ENCODE measurements at regions not wholly inside any gene's neighbourhood (a gene's known extent, or its start where the extent isn't known, plus 50 kb on each side); places are given as distances from the start of the nearest gene placed in this dataset.

DNA sequence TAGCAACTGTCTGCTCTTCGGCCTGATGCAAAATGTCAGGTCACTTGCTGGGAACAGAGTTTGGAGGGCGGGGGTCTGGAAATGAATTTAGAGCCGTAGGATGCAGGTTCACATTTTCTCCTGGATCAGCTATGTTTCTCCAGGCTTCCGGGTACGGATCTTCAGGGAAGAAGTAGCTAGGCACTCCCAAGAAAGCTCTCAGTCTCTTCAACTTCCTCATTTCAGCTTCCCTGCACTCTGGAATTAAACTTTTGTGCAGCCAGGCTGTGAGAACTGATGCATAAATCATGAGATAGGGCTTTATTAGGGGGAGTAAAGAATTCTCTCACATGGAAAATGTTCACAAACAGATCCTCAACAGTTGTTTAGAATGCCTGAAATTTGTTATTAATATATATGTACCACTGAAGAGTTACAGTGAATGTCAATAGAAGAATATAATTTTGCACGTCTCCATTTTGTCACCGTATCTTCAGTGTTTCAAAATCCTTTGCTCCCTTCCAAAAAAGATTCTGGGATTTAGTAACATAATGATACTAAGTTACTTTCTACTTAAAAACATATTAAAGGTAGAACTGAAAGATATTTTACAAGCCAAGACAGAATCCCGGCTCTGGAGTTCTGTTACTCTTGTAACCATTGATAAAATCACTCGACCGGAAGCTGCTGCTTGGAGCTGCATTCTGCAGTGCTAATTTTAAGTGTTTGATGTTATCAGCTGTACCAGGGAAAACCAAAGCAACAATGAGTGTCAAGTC is 178.5 kb upstream of the P2RY1 start:
- H3K4me3 ChIP-seq (ENCODE audit: low read depth, low read length), result no peak overlapping the region
- TF ChIP-seq, protein P1, sequence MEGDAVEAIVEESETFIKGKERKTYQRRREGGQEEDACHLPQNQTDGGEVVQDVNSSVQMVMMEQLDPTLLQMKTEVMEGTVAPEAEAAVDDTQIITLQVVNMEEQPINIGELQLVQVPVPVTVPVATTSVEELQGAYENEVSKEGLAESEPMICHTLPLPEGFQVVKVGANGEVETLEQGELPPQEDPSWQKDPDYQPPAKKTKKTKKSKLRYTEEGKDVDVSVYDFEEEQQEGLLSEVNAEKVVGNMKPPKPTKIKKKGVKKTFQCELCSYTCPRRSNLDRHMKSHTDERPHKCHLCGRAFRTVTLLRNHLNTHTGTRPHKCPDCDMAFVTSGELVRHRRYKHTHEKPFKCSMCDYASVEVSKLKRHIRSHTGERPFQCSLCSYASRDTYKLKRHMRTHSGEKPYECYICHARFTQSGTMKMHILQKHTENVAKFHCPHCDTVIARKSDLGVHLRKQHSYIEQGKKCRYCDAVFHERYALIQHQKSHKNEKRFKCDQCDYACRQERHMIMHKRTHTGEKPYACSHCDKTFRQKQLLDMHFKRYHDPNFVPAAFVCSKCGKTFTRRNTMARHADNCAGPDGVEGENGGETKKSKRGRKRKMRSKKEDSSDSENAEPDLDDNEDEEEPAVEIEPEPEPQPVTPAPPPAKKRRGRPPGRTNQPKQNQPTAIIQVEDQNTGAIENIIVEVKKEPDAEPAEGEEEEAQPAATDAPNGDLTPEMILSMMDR (IDR thresholded peaks at IDR 0.05; ENCODE audit: low read depth, low read length), result no peak

DNA sequence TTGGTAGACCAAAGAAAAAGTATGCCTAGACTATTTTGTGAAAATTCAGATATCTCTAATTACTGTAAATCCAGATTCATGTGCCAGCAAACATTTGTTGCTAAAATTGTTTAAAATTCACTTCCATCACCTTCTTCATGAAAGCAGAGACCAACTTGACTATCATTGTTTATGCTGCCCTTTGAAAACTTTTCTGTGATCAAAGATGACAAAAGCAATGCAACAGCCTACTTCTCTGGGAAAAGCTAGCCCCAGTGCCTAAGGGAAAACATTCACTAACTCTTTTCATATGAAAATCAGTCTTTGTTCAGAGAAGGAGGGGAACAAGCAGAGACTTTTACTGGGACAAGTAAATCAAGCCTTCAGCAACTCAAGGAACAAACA is 178.0 kb upstream of the P2RY1 start:
- Histone ChIP-seq H3K4me3 (ENCODE audit: low read depth, low read length) (no peak overlapping the region), H3K36me3 (no peaks in the 10 kb centered on the region), H3K27me3 (ENCODE audit: insufficient read depth, low read depth, severe bottlenecking) (no peaks in the 10 kb centered on the region), H3K9me3 (ENCODE audit: severe bottlenecking) (no peaks in the 10 kb centered on the region), H3K27ac (no peak overlapping the region)
- no peak for DNase-seq
- TF ChIP-seq, protein P1 (IDR thresholded peaks at IDR 0.05; ENCODE audit: low read depth, low read length), result no peak

More for the DNA sequence above, 178.5 kb upstream of the P2RY1 start:
- Histone ChIP-seq H3K27me3 (ENCODE audit: insufficient read depth, low read depth, severe bottlenecking) (no peaks in the 10 kb centered on the region), H3K36me3 (no peaks in the 10 kb centered on the region), H3K27ac (no peak overlapping the region), H3K9me3 (ENCODE audit: severe bottlenecking) (no peaks in the 10 kb centered on the region)
- no peak for DNase-seq

DNA sequence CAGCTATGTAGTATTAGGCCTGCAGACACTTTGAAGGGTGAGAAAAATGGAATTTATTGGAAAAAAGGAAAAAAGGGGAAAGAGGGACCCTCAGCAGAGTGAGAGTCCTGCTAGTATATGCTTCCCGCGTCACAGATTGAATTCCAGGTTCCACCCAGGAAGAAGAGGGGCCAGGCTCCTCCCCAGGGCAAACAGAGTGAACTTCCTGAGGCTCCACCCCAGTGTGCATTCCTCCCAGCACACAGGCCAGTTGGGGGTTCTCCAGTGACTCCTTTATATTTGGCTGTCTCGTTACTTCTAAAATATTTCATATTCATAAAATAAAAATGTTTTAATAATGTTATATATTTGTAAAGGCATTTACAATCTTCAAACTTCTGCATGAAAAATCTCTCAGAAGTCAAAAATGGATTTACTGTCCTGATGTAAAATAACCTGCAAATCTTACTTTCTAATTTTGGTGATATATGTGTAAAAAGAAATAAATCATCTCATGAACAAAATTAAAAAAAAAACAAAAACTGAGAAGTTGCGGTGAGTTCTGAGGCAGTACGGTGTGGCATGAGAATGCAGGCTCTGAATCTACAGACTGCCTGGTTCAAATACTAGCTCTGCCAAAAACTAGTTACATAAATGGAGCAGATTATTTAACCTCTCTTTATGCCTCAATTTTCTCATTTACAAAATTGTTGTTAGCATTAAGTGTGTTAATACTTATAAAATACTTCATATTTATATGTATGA is 175.8 kb upstream of the P2RY1 start:
- no peak overlapping the region for H3K27ac ChIP-seq
- H3K9me3 ChIP-seq (ENCODE audit: severe bottlenecking), result no peaks in the 10 kb centered on the region
- H3K27me3 ChIP-seq (ENCODE audit: insufficient read depth, low read depth, severe bottlenecking), result no peaks in the 10 kb centered on the region
- TF ChIP-seq, protein P1 (IDR thresholded peaks at IDR 0.05; ENCODE audit: low read depth, low read length), result no peak
- no peak overlapping the region for H3K4me3 ChIP-seq (ENCODE audit: low read depth, low read length)
- H3K36me3 ChIP-seq, result no peaks in the 10 kb centered on the region
- DNase-seq, result no peak

DNA sequence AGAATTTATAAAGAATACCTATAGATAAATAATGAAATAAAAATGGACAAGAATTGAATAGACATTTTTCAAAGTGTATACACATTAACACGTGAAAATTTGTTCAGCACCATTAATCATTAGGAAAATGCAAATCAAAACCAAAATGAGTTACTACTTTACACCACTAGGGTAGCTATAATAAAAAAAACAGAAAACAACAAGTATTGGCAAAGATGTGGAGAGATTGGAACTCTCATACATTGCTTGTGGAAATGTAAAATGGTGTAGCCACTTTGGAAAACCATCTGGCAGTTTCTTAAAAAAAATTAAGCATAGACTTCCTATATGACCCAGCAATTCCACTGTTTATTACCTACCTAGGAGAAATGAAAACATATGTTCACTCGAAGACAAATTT is 172.8 kb upstream of the P2RY1 start:
- no peak overlapping the region for H3K4me3 ChIP-seq (ENCODE audit: low read depth, low read length)
- H3K27me3 ChIP-seq (ENCODE audit: insufficient read depth, low read depth, severe bottlenecking), result no peaks in the 10 kb centered on the region
- no peaks in the 10 kb centered on the region for H3K9me3 ChIP-seq (ENCODE audit: severe bottlenecking)
- TF ChIP-seq, protein P1 (IDR thresholded peaks at IDR 0.05; ENCODE audit: low read depth, low read length), result no peak
- H3K36me3 ChIP-seq, result no peaks in the 10 kb centered on the region
- DNase-seq, result no peak
- no peak overlapping the region for H3K27ac ChIP-seq

DNA sequence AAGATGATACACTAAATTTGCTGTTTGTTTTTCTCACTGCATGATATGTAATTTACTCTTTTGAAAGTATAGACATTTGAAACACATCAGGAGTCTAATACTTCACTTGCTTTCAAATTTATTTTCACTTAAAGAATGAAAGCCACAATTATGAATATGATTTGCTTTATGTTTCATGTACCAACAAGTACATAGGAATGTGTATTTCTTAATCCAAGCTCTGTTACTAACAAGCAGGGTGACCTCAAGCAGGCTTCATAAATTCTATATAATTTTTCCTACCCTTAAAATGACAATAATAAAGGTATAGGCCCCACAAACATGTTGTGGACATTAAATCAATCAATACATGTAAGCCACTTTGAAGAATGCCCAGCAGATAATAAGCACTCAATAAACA is 170.2 kb upstream of the P2RY1 start:
- TF ChIP-seq, protein P1 (IDR thresholded peaks at IDR 0.05; ENCODE audit: low read depth, low read length), result no peak
- no peaks in the 10 kb centered on the region for H3K9me3 ChIP-seq (ENCODE audit: severe bottlenecking)
- no peaks in the 10 kb centered on the region for H3K36me3 ChIP-seq
- no peak for DNase-seq
- no peak overlapping the region for H3K27ac ChIP-seq
- H3K27me3 ChIP-seq (ENCODE audit: insufficient read depth, low read depth, severe bottlenecking), result no peaks in the 10 kb centered on the region
- no peak overlapping the region for H3K4me3 ChIP-seq (ENCODE audit: low read depth, low read length)

Data from WERI-Rb-1 (cell line).